NCI-H510A treated with DMSO at 0.1 percent for 48 hours (cell line): ENCODE measurements at regions not wholly inside any gene's neighbourhood (a gene's known extent, or its start where the extent isn't known, plus 50 kb on each side); places are given as distances from the start of the nearest gene placed in this dataset.
"Not testable (repeated sequence)": the region's sequence is repeated elsewhere in the genome, so short reads cannot be mapped to it uniquely, and the experiment has no call there.

Experiments
- DNase-seq: peaks from one replicate; lab custom pipeline; 2025; lab: John Stamatoyannopoulos, UW

DNA sequence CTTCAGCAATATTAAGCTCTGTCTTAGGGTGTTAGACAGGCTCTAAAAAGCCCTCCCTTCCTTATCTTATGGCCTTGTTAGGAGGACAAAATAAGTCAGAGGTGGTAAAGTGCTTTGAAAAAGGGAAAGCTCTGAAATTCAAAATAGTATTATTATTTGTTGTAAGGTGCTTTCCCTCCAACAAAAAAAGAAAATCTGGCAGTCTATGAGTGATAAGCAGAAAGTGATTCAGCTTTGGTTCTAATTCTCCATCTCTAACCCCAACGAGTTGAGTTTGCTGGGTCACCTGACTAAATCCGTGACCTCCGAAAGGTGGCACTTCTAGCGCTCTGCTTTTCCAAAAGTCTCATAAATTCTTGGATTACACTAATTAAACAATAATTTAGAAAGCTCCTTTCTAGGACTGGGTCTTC is 305.1 kb downstream of the BCL2L11 start:
- not testable (repeated sequence) for DNase-seq

DNA sequence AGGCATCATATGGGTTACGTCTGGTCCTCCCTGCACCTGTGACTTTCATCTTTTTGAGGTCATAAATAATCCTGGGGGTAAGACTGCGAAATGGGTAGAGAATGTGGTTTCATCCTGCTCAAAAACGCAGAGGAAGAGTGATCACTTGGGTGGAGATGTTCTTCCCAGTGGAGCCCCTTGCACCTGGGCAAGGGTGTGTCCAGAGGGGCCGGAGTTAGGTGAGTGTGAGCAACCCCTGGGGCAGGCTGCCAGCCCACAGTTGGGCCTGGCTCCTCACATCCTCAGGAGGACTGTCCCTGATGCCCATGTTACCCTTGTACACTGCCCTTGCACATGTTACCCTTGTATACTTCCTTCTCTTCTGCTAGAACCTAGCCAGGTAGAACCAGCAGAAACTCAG is 306.6 kb downstream of the BCL2L11 start:
- not testable (repeated sequence) for DNase-seq

DNA sequence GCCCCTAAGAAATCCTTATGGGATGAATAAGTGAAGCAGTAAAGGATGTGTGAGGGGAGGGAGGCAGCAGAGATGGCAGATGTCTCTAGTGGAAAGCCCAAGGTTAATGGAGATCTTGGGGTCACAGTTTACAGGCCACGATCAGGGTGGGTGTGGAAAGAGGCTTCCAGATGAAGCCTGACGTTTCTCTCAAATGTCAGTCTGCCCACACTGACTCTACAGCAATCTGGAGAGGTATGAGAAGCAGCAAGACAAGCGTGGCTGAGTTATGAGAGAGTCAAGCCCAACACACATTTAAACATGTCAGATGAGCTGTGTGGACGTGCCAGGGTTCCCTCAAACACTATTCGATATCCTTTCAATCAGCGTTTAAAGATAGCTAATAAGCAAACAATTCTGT is 308.2 kb downstream of the BCL2L11 start:
- DNase-seq, result not testable (repeated sequence)

DNA sequence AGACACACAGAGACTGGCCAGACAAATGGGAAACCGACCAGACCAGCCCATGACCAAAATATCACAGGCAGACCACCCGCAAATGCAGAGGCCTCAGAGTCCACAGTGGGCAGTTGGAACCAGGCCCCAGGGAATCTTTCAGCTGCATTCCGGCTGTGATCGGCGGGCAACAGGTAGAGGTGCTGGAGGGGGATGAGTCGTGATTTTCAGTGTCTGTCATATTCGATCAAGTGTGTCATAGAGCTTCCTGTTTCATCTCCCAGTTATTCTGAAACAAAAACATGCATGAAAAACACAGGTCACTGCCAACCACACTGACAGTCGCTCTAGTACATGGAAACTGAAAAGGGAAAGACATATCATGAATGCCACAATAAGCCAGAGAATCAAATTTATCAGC is 308.6 kb downstream of the BCL2L11 start:
- DNase-seq, result not testable (repeated sequence)

DNA sequence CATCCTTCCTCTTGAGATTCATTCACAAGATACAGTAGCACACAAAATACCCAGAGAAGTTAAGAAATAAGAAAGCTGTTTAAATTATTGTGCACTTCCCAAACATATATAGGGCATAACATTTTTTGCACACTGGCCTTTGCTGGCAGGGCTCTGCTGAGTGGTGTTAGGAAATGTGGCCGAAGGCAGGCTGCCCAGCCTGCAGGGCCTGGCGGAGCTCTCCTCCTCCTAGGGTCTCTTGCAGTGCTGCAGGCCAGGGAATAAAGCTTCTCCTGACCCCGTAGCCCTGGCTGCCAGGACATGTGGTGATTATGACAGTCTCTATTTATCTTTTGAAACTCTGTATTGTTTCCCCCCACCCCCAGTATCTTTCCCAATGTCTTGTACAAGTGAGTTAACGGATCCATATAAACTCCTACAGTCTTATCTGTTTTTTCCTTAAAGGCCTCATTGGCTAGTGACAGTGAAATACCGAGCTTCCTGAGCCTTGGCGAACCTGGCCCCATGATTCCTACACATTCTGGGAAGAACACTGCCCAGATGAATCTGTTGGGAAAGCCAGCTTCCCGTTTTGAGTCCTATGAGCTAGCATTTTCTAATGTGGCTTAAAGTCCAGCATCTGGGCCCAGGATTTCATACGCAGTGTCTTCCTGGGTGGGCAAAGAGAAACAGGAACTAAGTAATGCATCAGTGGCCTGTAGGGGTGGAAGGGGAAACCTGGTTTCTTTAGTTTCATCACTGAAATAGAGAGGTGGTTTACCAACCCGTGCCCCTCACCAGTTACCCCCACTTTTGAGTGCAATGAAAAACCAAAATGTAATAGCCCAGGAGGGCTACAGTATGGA is 310.3 kb downstream of the BCL2L11 start:
- not testable (repeated sequence) for DNase-seq

DNA sequence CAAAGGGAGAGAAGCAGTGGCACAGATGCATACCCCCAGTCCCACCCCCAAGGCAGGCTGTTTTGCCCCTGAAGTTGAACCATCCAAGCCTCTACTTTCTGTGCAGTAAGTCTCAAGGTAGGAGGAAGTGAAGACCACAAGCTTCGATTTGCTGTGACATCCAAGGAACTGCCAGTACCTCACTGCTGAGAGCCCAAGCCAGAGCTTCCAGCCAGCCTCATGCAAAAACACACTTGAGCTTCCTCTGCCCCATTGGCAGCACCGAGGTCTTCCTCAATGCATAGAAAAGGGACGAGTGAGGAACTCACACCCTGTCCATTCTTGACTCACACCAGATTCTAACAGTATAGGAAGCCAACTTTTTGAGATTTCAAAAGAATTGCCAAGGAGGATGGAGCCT is 311.7 kb downstream of the BCL2L11 start:
- not testable (repeated sequence) for DNase-seq

DNA sequence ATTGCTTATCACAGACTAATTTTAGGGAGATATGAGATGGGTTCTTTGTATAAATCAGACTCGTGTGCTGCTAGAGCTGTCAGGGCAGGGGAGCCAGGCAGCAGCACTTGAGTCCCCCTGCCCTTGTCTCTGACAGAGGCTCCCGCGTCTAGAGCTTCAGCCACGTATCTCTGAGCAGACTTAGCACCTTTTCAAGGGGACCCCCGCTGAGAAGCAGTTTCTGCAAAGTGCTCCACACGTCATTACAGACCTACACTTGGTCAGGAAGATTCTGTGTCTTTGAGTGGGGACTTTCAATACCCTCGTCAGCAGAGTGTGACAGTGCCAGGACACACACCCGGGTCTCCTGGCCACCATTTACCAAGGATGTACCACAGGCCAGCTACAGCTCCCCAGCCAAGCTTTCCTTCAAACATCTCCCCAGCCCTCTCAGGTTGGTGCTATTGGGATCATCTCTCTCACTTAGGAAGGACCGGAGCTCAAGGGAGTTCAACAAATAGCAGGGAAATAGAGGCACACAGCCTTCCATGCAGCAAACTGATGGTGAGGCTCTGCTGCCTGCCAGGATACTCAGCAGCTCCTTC is 312.3 kb downstream of the BCL2L11 start:
- DNase-seq, result not testable (repeated sequence)

DNA sequence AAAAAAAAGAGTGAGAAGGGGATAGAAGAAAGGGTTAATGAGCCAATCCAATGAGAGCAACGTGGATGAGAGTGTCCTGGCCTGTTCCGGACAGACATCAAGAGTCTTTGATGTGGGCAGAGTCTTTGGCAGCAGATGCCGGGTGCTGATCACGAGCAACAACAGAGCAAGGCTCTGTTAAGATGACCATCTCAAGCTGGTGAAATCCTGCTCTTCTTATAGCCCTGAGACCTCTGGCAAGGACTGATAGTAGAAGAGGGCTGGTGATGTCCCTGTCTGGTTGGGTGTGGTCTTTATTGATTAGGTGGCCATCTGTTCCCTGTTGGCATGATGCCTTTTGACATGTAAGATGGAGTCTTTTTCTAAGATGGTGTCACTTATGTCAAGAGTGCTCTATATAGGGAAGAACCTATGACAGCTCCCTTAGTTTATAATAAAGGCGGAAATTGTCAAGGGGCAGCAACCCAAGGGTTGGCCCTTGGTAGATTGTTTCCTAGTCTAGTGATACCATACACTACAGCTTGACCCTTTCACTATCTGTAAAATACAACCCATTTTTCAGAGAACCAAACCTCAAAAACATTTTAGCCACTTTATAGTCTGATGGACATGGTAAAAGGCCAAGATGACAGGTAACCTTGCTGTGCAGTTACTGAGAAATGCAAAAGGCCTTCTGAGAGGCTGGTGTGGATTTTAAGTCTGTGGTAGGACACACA is 313.3 kb downstream of the BCL2L11 start:
- not testable (repeated sequence) for DNase-seq

DNA sequence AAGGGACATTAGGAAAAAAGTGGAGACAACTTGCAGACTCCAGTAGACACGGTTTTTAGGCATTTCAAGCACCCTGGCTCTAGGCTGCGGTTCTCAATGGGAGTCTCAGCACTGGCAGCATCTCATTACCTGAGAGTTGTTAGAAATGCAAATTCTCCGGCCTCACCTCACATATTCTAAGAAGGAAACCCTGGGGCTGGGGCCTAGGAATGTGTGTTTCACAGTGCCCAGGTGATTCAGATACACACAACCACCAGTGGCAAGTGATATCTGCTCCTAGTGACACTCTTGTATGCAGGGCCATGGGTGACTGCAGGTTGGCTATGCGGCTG is 313.9 kb downstream of the BCL2L11 start:
- not testable (repeated sequence) for DNase-seq

DNA sequence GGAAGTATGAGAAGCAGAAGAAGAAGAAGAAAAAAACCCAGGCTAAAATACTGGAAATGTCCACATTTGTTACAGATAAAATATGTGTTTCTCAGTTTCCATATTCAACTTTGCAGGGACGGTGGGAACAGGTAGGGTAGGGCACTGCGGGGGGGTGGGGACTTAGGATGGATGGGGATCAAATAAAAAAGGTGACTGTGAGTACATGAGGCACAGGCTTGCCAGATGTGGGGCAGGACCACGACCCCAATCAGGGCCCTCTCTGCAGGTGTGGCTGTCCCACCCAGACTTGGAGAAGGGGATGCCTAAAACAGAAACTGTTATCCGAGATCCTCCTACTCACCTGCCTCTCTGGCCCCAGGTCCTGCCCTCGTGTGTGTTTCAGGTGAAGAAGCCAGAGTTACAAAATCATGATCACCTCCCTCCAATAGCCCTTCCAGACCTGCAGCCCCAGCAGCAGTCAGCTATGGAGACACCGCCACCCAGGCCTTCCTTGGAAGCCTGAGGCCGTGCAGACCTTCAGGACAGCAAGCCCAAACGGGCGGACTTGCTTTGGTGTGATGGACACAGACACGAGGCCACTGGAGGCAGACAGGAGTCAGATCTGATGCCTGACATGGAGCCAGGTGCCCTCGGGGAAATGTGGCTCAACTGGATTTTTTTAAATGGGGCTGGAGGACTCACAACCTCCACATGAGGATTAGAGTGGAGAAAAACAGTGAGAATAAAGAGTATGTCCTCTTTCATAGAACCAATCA is 315.0 kb downstream of the BCL2L11 start:
- not testable (repeated sequence) for DNase-seq

DNA sequence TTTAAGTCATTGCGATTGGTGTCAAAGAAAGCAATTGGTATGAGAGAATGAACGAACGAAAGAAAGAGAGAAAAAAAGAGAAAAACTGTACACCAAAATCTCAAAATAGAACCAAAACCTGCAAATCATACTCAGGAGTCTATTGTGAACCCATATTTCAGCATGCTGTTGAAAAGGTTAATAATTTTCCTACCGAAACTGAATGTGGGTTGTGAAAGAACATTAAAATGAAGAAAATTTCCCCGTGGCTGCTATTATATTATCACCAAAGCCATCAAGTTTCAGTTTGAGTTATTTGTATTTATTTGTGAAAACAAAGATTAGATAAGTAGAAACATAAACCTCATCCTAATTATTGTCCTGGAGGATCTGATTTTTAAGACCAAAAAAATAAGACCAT is 315.7 kb downstream of the BCL2L11 start:
- DNase-seq, result not testable (repeated sequence)

DNA sequence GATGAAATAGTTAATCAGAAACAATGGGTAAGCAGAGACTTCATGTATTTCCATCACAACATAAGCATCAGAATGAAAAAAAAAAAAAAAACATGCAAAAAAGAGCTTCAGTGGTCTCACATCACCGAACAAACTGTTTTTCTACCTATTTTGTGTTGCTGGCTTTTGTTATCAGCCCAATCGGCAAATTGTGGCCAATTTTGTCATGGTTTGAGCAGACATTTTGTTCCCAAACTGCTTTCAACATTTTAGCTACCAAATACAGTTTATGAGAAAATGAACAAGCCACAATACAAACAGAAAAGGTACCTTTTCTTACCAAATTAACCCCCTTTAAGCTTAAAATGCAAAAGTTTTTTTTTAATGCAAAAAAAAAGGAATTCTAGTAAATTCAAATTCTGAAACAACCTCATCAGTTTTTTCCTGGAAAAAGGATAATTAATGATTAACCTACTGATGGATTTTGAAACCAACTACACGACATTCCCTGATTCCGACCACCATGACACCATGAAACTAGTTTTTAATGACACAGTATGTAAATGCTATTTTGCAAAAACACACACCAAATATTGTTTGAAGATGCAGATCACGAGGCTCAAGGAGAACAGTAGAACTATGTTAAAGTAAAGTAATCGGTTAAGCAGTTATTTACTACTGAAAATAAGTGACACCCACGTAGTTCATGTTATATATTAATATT is 316.7 kb downstream of the BCL2L11 start:
- DNase-seq, result not testable (repeated sequence)

DNA sequence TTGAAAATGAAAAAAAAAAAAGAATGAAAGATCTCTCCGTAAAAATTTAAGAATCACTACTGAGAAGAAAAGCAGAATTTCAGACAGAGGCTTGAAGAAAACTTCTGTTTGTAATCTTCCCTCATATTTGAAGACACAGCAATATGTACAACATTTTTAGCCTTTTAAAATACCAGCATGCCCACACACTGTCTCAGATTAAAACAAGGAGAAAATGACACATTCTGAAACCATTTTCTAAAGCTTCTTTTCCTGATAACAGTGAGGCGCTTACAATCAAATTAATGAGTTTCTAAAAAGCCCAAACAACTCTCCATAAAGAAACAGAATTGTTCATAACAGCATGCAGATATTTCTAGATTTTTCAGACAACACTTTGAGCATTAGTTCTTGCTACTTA is 317.4 kb downstream of the BCL2L11 start:
- DNase-seq, result not testable (repeated sequence)

DNA sequence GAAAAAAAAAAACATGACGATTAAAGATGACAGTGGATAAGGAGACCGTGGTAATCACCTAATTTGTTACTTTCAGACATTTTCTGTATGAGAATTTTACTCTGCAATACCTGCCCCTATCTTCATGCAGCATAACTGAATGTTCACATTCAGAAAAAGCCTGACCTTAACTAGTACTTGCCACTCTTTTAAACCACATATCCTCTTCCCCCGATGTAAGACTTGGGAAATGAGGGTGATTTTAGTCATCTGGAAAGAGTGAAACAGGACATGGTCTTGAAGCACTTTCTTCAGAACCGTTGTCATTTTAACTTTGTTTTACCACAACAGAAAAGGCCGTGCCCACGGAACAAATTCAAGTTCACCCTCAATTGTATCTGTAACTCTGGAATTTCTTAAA is 318.5 kb downstream of the BCL2L11 start:
- DNase-seq, result not testable (repeated sequence)

DNA sequence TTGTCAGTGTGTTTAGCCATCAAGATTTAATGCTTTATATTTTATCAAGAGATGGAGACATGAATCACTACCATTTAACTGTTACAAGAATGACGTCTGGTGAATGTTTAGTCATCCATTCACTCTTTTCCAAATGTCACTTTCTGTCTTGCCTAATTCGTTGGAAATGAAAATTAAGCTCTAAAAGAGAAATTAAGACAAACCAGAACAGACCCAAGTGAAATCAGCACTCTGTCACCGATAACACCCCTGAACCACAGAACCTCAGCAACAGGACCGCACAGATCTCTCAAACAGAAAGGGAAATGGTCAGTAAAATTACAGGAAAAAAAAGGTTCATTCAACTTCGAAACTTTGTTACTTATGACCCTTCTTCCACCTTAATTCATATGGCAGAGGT is 320.9 kb downstream of the BCL2L11 start:
- DNase-seq, result not testable (repeated sequence)

DNA sequence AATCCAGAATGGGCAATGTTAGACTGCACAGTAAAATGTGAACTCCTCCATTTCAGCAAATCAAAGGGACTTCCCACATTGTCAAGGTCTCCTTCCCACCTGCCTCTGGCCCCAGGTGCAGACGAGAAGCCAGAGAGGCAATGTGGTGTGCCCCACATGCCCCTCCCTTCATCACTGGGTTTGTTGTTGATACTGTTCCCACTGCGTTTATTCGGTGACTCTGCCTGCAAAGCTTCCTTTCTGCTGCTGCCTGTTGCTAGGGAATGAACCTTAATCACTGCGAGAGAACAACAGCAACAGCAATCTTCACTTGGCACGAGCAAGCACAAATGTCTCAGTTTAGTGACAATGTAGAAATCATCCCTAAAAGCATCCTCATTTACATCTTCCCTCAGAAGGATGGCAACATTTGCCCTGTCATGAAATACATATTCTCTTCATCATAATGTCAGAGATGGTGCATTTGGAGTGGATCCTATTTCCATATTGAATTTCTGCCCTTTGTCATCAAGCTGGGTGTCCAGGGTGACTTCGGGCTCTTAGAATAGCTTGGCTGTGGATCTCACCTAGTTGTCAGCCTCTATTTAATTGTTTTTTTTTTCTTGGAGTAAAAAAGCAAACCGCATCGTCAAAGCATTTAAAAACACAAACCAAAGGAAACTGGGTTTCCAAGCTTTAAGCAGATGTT is 322.2 kb downstream of the BCL2L11 start:
- not testable (repeated sequence) for DNase-seq

DNA sequence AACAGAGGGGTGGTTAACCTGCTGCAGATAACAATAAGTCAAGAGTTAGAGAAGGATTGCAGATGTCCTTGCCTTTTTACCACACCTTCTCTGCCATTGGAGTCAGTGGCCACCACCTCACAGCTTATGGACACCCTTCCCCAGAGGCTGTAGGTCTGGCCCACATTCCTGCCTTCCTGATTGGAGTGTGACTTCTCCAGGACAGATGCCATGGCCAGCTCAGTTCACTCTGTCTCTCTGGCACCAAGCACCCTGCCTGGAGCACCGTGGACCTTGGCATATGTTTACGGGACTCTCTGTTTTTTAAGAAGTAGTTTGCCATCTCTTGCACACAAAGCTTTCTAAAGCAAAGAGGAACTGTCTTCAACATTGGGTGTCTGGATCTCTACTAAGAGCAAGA is 323.8 kb downstream of the BCL2L11 start:
- not testable (repeated sequence) for DNase-seq

DNA sequence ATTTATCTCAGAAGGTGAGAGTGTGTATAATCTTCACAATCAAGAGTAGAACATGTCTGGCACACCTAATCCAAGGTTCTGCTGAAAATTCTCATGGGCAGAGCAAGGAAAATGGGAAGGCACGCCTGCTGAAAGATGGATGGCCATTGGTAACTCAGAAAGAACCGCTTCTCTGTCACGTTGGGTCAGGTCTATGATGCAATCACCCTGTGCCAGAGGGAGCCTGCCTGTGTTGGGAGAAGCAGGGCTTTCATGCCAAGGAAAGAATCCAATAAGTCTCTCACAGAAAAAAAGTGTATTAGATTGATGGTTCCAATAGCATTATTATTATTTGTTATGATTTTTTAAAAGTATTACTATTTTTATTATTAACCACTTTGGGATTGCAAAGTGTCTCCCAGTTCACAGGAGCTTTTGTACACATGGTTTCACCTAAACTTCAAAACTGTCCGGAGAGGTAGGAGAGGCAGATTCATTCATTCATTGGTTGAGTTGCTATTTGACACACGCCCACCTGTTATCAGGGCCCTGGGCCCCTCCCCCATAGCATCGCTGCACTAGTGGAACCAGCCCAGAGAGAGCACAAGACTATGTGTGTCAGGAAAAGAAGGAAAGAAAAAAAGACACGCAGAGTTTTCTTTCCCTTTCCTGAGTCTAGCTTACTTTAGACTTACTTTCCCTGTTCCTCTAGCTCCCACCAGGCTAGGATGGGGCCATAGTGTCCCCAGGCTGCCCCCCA is 324.6 kb downstream of the BCL2L11 start:
- not testable (repeated sequence) for DNase-seq

DNA sequence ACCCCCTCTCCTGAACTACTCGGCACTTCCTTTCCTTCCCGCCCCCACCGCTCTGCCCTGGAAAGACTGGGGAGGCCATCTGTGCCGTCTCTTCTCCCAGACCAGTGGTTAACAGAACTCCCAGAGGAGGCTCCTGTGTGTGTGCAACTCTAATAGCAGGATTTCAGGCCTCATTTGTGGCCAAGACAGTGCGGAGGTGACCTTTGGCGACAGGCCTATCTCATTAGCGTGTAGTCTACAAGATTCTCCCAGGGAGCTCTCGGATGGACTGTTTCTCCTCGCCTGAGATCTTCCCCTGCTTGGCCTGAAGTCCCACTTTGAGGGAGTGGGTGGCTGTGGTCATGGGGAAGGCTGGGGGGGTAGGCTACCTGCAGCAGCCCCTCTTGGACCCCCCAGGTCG is 325.2 kb downstream of the BCL2L11 start:
- not testable (repeated sequence) for DNase-seq

DNA sequence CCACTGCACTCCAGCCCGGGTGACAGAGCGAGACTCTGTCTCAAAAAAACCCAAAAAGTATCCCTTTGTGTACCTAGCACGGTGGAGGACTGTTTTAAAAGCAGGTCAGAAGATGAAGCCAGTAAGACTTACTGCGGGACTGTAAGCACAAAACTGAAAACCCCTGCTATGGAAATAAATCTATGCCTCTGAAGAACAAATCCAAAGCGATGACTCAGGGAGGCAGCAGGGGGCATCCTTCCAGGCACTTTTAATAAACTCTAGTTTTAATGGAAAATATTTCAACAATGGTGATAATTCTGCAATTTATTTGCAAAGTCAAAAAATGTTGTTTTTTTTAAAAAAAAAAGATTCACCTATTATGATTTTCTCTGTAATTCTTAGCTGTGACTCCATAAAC is 326.8 kb downstream of the BCL2L11 start:
- not testable (repeated sequence) for DNase-seq
